Spleen (tissue), 11 donors: ENCODE measurements at regions not wholly inside any gene's neighbourhood (a gene's known extent, or its start where the extent isn't known, plus 50 kb on each side); places are given as distances from the start of the nearest gene placed in this dataset.

Experiments
- DNase-seq: peaks from one replicate; pipeline ENCODE4 v3.0.0-alpha.2; 2020
- H3K27ac ChIP-seq, 8 donors: fragments of 200-600 bp; sonication (generic) in 7 of 8; 1 replicate in 4 of 8; 2 replicates in 4 of 8; pipeline versions ENCODE4 v1.5.0 to v1.8.0; 2016 to 2021; ENCODE audit warnings: inconsistent platforms in 4 of 8, mild to moderate bottlenecking in 4 of 8, moderate library complexity in 1 of 8
- H3K27me3 ChIP-seq, 7 donors: fragments of 200-600 bp; sonication (generic) in 6 of 7; replicated peaks in 1 of 7; 1 replicate in 4 of 7; 2 replicates in 3 of 7; pipeline versions ENCODE4 v1.5.0 to v1.8.0; 2016 to 2021; ENCODE audit warnings: inconsistent platforms in 3 of 7, mild to moderate bottlenecking in 1 of 7
- H3K36me3 ChIP-seq, 6 donors: fragments of 200-600 bp; sonication (generic) in 5 of 6; 1 replicate in 4 of 6; 2 replicates in 2 of 6; pipeline versions ENCODE4 v1.5.0 to v1.8.0; 2016 to 2021; ENCODE audit warnings: inconsistent platforms in 2 of 6
- H3K4me1 ChIP-seq, 6 donors: fragments of 200-600 bp; sonication (generic) in 5 of 6; 1 replicate in 3 of 6; 2 replicates in 3 of 6; pipeline versions ENCODE4 v1.5.0 to v1.8.0; 2016 to 2021; ENCODE audit warnings: inconsistent platforms in 3 of 6
- H3K4me3 ChIP-seq, 8 donors: fragments of 200-600 bp; sonication (generic) in 7 of 8; 1 replicate in 4 of 8; 2 replicates in 4 of 8; pipeline versions ENCODE4 v1.5.0 to v1.8.0; 2016 to 2021; ENCODE audit warnings: inconsistent platforms in 4 of 8, mild to moderate bottlenecking in 4 of 8, moderate library complexity in 2 of 8
- H3K9me3 ChIP-seq, 8 donors: fragments of 200-600 bp; sonication (generic) in 7 of 8; 1 replicate in 4 of 8; 2 replicates in 4 of 8; pipeline versions ENCODE4 v1.5.0 to v1.8.0; 2016 to 2021; ENCODE audit warnings: inconsistent platforms in 4 of 8
- CTCF ChIP-seq, 11 experiments: fragments of 200-600 bp in 7 of 11; fragments of 450-650 bp in 4 of 11; sonication (generic) in 4 of 11; IDR thresholded peaks in 8 of 11; conservative IDR thresholded peaks in 3 of 11; 1 replicate in 7 of 11; 2 replicates in 4 of 11; pipeline versions ENCODE4 v1.4.0 to v1.8.0; 2016 to 2021; ENCODE audit warnings: antibody characterized with exemption in 11 of 11, inconsistent platforms in 4 of 11, mild to moderate bottlenecking in 1 of 11
- POLR2A ChIP-seq, 3 donors: fragments of 450-650 bp; IDR thresholded peaks; one replicate each; pipeline ENCODE4 v1.5.1; 2017; ENCODE audit warnings: antibody characterized with exemption in 3 of 3, mild to moderate bottlenecking in 1 of 3
- POLR2AphosphoS5 ChIP-seq, 3 donors: sonication (generic); formaldehyde crosslinking; IDR thresholded peaks; one replicate each; pipeline ENCODE4 v1.5.1; 2017; ENCODE audit warnings: antibody characterized with exemption in 3 of 3
- WGBS, 5 donors: extraction: QIAGEN DNeasy Blood & Tissue Kit in 3 of 5; methylation state at CpG; one replicate each; pipeline versions ENCODE4 v1.1.5 to v1.1.7; 2013 to 2018; 5-methylcytosine and 5-hydroxymethylcytosine counted together
- intact Hi-C: fragments of 100-400 bp; cut with DNase I; formaldehyde crosslinking; loops from one replicate; pipeline ENCODE4 v1.15.0; 2023; ENCODE audit warnings: low total_unique reads
- donor health status: healthy with polysubstance abuse.
- donor health status: DM: no; HTN: no; CAD: no; lungs with moderate emphysema.
- donor health status: DM: no; HTN: no; CAD: no.
- donor health status: Bipolar disorder and iron deficiency.
- donor health status: healthy.
- donor health status: DM: no; HTN: no; CAD: no.
- donor health status: DM: yes; HTN: yes; CAD: no.

GRCh38 chr22:22417495-22418162 is 90.9 kb downstream of the ZNF280B start:
- peaks cover 0 to 34% (median 0%) of the 10 kb centered on the region in 7 donors for H3K27me3 ChIP-seq
- no peaks in the 10 kb centered on the region for H3K9me3 ChIP-seq
- H3K4me3 ChIP-seq: no peak overlapping the region
- WGBS, 5 donors: 77 to 88% (median 79%) methylated on average over 9 of the region's 9 CpGs
- no peak for DNase-seq
- no peaks in the 10 kb centered on the region for H3K36me3 ChIP-seq
- H3K27ac ChIP-seq: no peak overlapping the region
- TF ChIP-seq POLR2A (IDR thresholded peaks at IDR 0.05) (no peak), POLR2AphosphoS5 (IDR thresholded peaks at IDR 0.05) (no peak), CTCF (IDR thresholded peaks at IDR 0.05 in 8 of 11, conservative IDR thresholded peaks at IDR 0.05 in 3 of 11) (no peak)
- peaks cover 0 to 10% (median 5%) of the 10 kb centered on the region in 6 donors for H3K4me1 ChIP-seq
- intact Hi-C loops: no loop called here

GRCh38 chr22:22418163-22418549 is 90.4 kb downstream of the ZNF280B start:
- Histone ChIP-seq H3K9me3 (no peaks in the 10 kb centered on the region), H3K27me3 (peaks cover 0 to 34% (median 0%) of the 10 kb centered on the region in 7 donors), H3K27ac (no peak overlapping the region), H3K36me3 (no peaks in the 10 kb centered on the region), H3K4me3 (no peak overlapping the region), H3K4me1 (peaks cover 0 to 15% (median 5%) of the 10 kb centered on the region in 6 donors)
- no peak for DNase-seq
- 86 to 91% (median 89%) methylated on average over 2 of the region's 2 CpGs for WGBS, 5 donors
- TF ChIP-seq POLR2A (IDR thresholded peaks at IDR 0.05) (no peak), POLR2AphosphoS5 (IDR thresholded peaks at IDR 0.05) (no peak), CTCF (IDR thresholded peaks at IDR 0.05 in 8 of 11, conservative IDR thresholded peaks at IDR 0.05 in 3 of 11) (no peak)
- intact Hi-C loops: no loop called here

GRCh38 chr22:22418957-22419356 is 89.6 kb downstream of the ZNF280B start:
- Histone ChIP-seq H3K27me3 (peaks cover 0 to 34% (median 0%) of the 10 kb centered on the region in 7 donors), H3K4me3 (no peak overlapping the region), H3K27ac (no peak overlapping the region), H3K9me3 (no peaks in the 10 kb centered on the region), H3K4me1 (peaks cover 0 to 23% (median 6%) of the 10 kb centered on the region in 6 donors), H3K36me3 (no peaks in the 10 kb centered on the region)
- TF ChIP-seq POLR2AphosphoS5 (IDR thresholded peaks at IDR 0.05) (no peak), POLR2A (IDR thresholded peaks at IDR 0.05) (no peak)
- WGBS, 5 donors: 61 to 70% (median 65%) methylated on average over 2 of the region's 2 CpGs
- intact Hi-C loops: no loop called here
- no peak for DNase-seq

GRCh38 chr22:22420580-22420979 is 88.0 kb downstream of the ZNF280B start:
- no peak for DNase-seq
- peaks cover 0 to 39% (median 8%) of the 10 kb centered on the region in 6 donors for H3K4me1 ChIP-seq
- no peak for TF ChIP-seq POLR2A (IDR thresholded peaks at IDR 0.05)
- TF ChIP-seq POLR2AphosphoS5 (IDR thresholded peaks at IDR 0.05): no peak
- no peak for TF ChIP-seq CTCF (IDR thresholded peaks at IDR 0.05 in 8 of 11, conservative IDR thresholded peaks at IDR 0.05 in 3 of 11)
- H3K4me3 ChIP-seq: no peak overlapping the region
- intact Hi-C loops: no loop called here
- H3K36me3 ChIP-seq: no peaks in the 10 kb centered on the region
- H3K9me3 ChIP-seq: no peaks in the 10 kb centered on the region
- no peak overlapping the region for H3K27ac ChIP-seq
- 71 to 79% (median 74%) methylated on average over 4 of the region's 4 CpGs for WGBS, 5 donors
- peaks cover 0 to 23% (median 0%) of the 10 kb centered on the region in 7 donors for H3K27me3 ChIP-seq
